Right cardiac atrium (tissue), 5 donors: ENCODE measurements at regions not wholly inside any gene's neighbourhood (a gene's known extent, or its start where the extent isn't known, plus 50 kb on each side); places are given as distances from the start of the nearest gene placed in this dataset.

Experiments used
- ATAC-seq, 2 donors: fragments of 200-7000 bp; cut with Tn5 transposase; one replicate each; pipeline versions ENCODE4 v1.8.0 to v1.9.1; 2020; ENCODE audit warnings: moderate library complexity in 2 of 2, mild to moderate bottlenecking in 1 of 2
- DNase-seq, 3 donors: peaks; one replicate each; pipeline ENCODE4 v3.0.0-alpha.2; 2020
- H3K27ac ChIP-seq: one replicate; pipeline ENCODE4 v1.5.1; 2013; ENCODE audit warnings: mild to moderate bottlenecking, low read length, control low read depth, moderate library complexity
- H3K27me3 ChIP-seq: one replicate; pipeline ENCODE4 v1.6.1; 2013; ENCODE audit not compliant: control insufficient read depth, insufficient read depth
- H3K4me1 ChIP-seq: one replicate; pipeline ENCODE4 v1.6.1; 2013; ENCODE audit warnings: low read length; ENCODE audit not compliant: control insufficient read depth, insufficient read depth
- H3K4me3 ChIP-seq: one replicate; pipeline ENCODE4 v1.5.1; 2013; ENCODE audit warnings: low read length, control low read depth
- H3K9me3 ChIP-seq: one replicate; pipeline ENCODE4 v1.6.1; 2013; ENCODE audit warnings: low read length; ENCODE audit not compliant: control insufficient read depth
- WGBS: extraction: QIAGEN DNeasy Blood & Tissue Kit; methylation state at CpG from one replicate; pipeline ENCODE4 v1.1.7; 2013; 5-methylcytosine and 5-hydroxymethylcytosine counted together
- intact Hi-C, 4 donors: fragments of 100-400 bp; cut with DNase I; formaldehyde crosslinking; loops; one replicate each; pipeline versions ENCODE4 v1.11.0 to v1.14.0; 2022 to 2023
- donor health status: healthy with polysubstance abuse.
- donor health status: DM: no; HTN: yes; CAD: no.
- donor health status: DM: no; HTN: no; CAD: no.
- donor health status: DM: no; HTN: yes; CAD: no; lungs with severe emphysema.
- donor health status: DM: yes; HTN: yes; CAD: no.

- 64% methylated on average over 4 of the region's 4 CpGs for WGBS
- no peak for DNase-seq
- no peak for ATAC-seq
- Histone ChIP-seq H3K9me3 (no peaks in the 10 kb centered on the region), H3K27ac (no peak overlapping the region), H3K4me1 (no peaks in the 10 kb centered on the region), H3K4me3 (no peak overlapping the region), H3K27me3 (no peaks in the 10 kb centered on the region)
- intact Hi-C loops = no loop called here
Measured at GRCh38 chr6:95660544-95660943, 83.2 kb downstream of the MANEA start.

GRCh38 chr6:95670011-95670463 is 92.7 kb downstream of the MANEA start:
- Histone ChIP-seq H3K27ac (no peak overlapping the region), H3K9me3 (no peaks in the 10 kb centered on the region), H3K4me3 (no peak overlapping the region), H3K27me3 (no peaks in the 10 kb centered on the region), H3K4me1 (no peaks in the 10 kb centered on the region)
- ATAC-seq (no peak), DNase-seq (peak in 2 of 3 donors; percentile 32 to 39)
- intact Hi-C loops = no loop called here
- WGBS = 94% methylated on average over 26 of the region's 26 CpGs

- ATAC-seq (no peak), DNase-seq (no peak)
- WGBS = 92% methylated on average over 1 of the region's 1 CpG
- Histone ChIP-seq H3K4me3 (no peak overlapping the region), H3K27ac (no peak overlapping the region), H3K4me1 (no peaks in the 10 kb centered on the region), H3K9me3 (no peaks in the 10 kb centered on the region), H3K27me3 (no peaks in the 10 kb centered on the region)
- intact Hi-C loops = no loop called here
Measured at GRCh38 chr6:95676011-95676628, 98.8 kb downstream of the MANEA start.

- Histone ChIP-seq H3K27me3 (no peaks in the 10 kb centered on the region), H3K9me3 (no peaks in the 10 kb centered on the region), H3K4me3 (no peak overlapping the region), H3K4me1 (peaks cover 2% of the 10 kb centered on the region), H3K27ac (no peak overlapping the region)
- no peak for DNase-seq
- WGBS = 88% methylated on average over 3 of the region's 3 CpGs
- ATAC-seq = no peak
- intact Hi-C loops = no loop called here
Measured at GRCh38 chr6:95679981-95680380, 102.6 kb downstream of the MANEA start.

GRCh38 chr6:95681736-95682135 is 104.4 kb downstream of the MANEA start:
- WGBS = 82% methylated on average over 2 of the region's 2 CpGs
- ATAC-seq (no peak), DNase-seq (no peak)
- H3K27me3 ChIP-seq = no peaks in the 10 kb centered on the region
- H3K4me1 ChIP-seq = peaks cover 2% of the 10 kb centered on the region
- no peaks in the 10 kb centered on the region for H3K9me3 ChIP-seq
- H3K4me3 ChIP-seq = no peak overlapping the region
- no peak overlapping the region for H3K27ac ChIP-seq
- intact Hi-C loops = no loop called here

GRCh38 chr6:95682476-95682875 is 105.1 kb downstream of the MANEA start:
- no peak for DNase-seq
- no peaks in the 10 kb centered on the region for H3K9me3 ChIP-seq
- intact Hi-C loops = no loop called here
- peaks cover 2% of the 10 kb centered on the region for H3K4me1 ChIP-seq
- ATAC-seq = no peak
- no peak overlapping the region for H3K27ac ChIP-seq
- no peaks in the 10 kb centered on the region for H3K27me3 ChIP-seq
- no peak overlapping the region for H3K4me3 ChIP-seq
- WGBS = 42% methylated on average over 1 of the region's 1 CpG

- Histone ChIP-seq H3K27me3 (no peaks in the 10 kb centered on the region), H3K4me1 (peaks cover 2% of the 10 kb centered on the region), H3K27ac (no peak overlapping the region), H3K4me3 (no peak overlapping the region), H3K9me3 (no peaks in the 10 kb centered on the region)
- whole genome bisulfite sequencing = 45% methylated on average over 3 of the region's 3 CpGs
- no peak for ATAC-seq
- intact Hi-C loops = no loop called here
- DNase-seq = no peak
Measured at GRCh38 chr6:95685822-95686221, 108.5 kb downstream of the MANEA start.

- H3K9me3 ChIP-seq = no peaks in the 10 kb centered on the region
- ATAC-seq = no peak
- WGBS = 55% methylated on average over 3 of the region's 3 CpGs
Measured at GRCh38 chr6:95686272-95686671, 108.9 kb downstream of the MANEA start.

GRCh38 chr6:95686895-95687294 is 109.6 kb downstream of the MANEA start:
- 52% methylated on average over 1 of the region's 1 CpG for WGBS
- no peak for DNase-seq
- Histone ChIP-seq H3K9me3 (no peaks in the 10 kb centered on the region), H3K4me3 (no peak overlapping the region), H3K4me1 (peaks cover 2% of the 10 kb centered on the region), H3K27ac (no peak overlapping the region), H3K27me3 (no peaks in the 10 kb centered on the region)
- intact Hi-C loops = no loop called here
- ATAC-seq = no peak

More at GRCh38 chr6:95686272-95686671, 108.9 kb downstream of the MANEA start:
- no peaks in the 10 kb centered on the region for H3K27me3 ChIP-seq
- no peak for DNase-seq
- H3K4me1 ChIP-seq = peaks cover 2% of the 10 kb centered on the region
- intact Hi-C loops = no loop called here
- H3K27ac ChIP-seq = no peak overlapping the region
- H3K4me3 ChIP-seq = no peak overlapping the region

- Histone ChIP-seq H3K4me1 (no peaks in the 10 kb centered on the region), H3K9me3 (no peaks in the 10 kb centered on the region), H3K4me3 (no peak overlapping the region), H3K27ac (no peak overlapping the region), H3K27me3 (no peaks in the 10 kb centered on the region)
- DNase-seq = no peak
- ATAC-seq = no peak
- intact Hi-C loops = no loop called here
Measured at GRCh38 chr6:95687839-95688238, 110.5 kb downstream of the MANEA start.

GRCh38 chr6:95690328-95690727 is 113.0 kb downstream of the MANEA start:
- intact Hi-C loops = no loop called here
- no peak overlapping the region for H3K27ac ChIP-seq

GRCh38 chr6:95693108-95693507 is 115.8 kb downstream of the MANEA start:
- no peak for DNase-seq
- no peak overlapping the region for H3K27ac ChIP-seq
- H3K4me1 ChIP-seq = no peaks in the 10 kb centered on the region
- H3K9me3 ChIP-seq = no peaks in the 10 kb centered on the region
- no peaks in the 10 kb centered on the region for H3K27me3 ChIP-seq
- H3K4me3 ChIP-seq = no peak overlapping the region
- WGBS = 54% methylated on average over 3 of the region's 3 CpGs
- intact Hi-C loops = no loop called here
- ATAC-seq = no peak

More at GRCh38 chr6:95690328-95690727, 113.0 kb downstream of the MANEA start:
- no peak for DNase-seq
- no peak for ATAC-seq
- 71% methylated on average over 4 of the region's 4 CpGs for WGBS
- Histone ChIP-seq H3K27me3 (no peaks in the 10 kb centered on the region), H3K9me3 (no peaks in the 10 kb centered on the region), H3K4me1 (no peaks in the 10 kb centered on the region), H3K4me3 (no peak overlapping the region)
